Activated CD8-positive, alpha-beta memory T cell treated with anti-CD3 and anti-CD28 coated beads for 36 hours (primary cell): ENCODE measurements at regions not wholly inside any gene's neighbourhood (a gene's known extent, or its start where the extent isn't known, plus 50 kb on each side); places are given as distances from the start of the nearest gene placed in this dataset.

ENCODE experiments used
- CTCF ChIA-PET: fragments of 350-600 bp; sonication (Branson Sonifier 250); formaldehyde crosslinking; loops from one replicate; lab custom pipeline; 2021; ENCODE audit warnings: antibody characterized with exemption; lab: Charles Lee
- POLR2A ChIA-PET: fragments of 350-600 bp; sonication (Branson Sonifier 250); formaldehyde crosslinking; loops from one replicate; lab custom pipeline; 2021; ENCODE audit warnings: antibody characterized with exemption; lab: Charles Lee

- ChIA-PET CTCF (no interaction called here), POLR2A (no interaction called here)
These were observed 75.4 kb upstream of the LDLRAD3 start for GRCh38 chr11:35868491-35868890.

GRCh38 chr11:35873721-35874120, 70.1 kb upstream of the LDLRAD3 start:
- ChIA-PET CTCF (interaction anchor here (1.3 kb wide), 1 partner anchor 51 kb away, joined by 3 read pairs; no protein-coding TSS in a partner anchor), POLR2A (no interaction called here)

- ChIA-PET CTCF (interaction anchor here (1.3 kb wide), 1 partner anchor 53 kb away, joined by 3 read pairs; no protein-coding TSS in a partner anchor), POLR2A (no interaction called here)
These were observed 69.0 kb upstream of the LDLRAD3 start for GRCh38 chr11:35874751-35875450.

GRCh38 chr11:35875466-35875865, 68.4 kb upstream of the LDLRAD3 start:
- ChIA-PET CTCF (no interaction called here), POLR2A (no interaction called here)

GRCh38 chr11:35876786-35877185, 67.1 kb upstream of the LDLRAD3 start:
- CTCF ChIA-PET = no interaction called here

GRCh38 chr11:35878741-35879140, 65.1 kb upstream of the LDLRAD3 start:
- POLR2A ChIA-PET = no interaction called here
- CTCF ChIA-PET = no interaction called here

More at GRCh38 chr11:35876786-35877185, 67.1 kb upstream of the LDLRAD3 start:
- POLR2A ChIA-PET = no interaction called here

GRCh38 chr11:35879361-35879760, 64.5 kb upstream of the LDLRAD3 start:
- CTCF ChIA-PET = no interaction called here
- POLR2A ChIA-PET = no interaction called here

- ChIA-PET POLR2A (no interaction called here), CTCF (no interaction called here)
These were observed 57.1 kb upstream of the LDLRAD3 start for GRCh38 chr11:35886759-35887158.

GRCh38 chr11:35887737-35888136, 56.1 kb upstream of the LDLRAD3 start:
- ChIA-PET CTCF (no interaction called here), POLR2A (no interaction called here)

- CTCF ChIA-PET = no interaction called here
- POLR2A ChIA-PET = no interaction called here
These were observed 54.9 kb upstream of the LDLRAD3 start for GRCh38 chr11:35888961-35889360.

- CTCF ChIA-PET = no interaction called here
- POLR2A ChIA-PET = no interaction called here
These were observed 52.8 kb upstream of the LDLRAD3 start for GRCh38 chr11:35891096-35891495.

- POLR2A ChIA-PET = no interaction called here
- CTCF ChIA-PET = no interaction called here
These were observed 51.7 kb upstream of the LDLRAD3 start for GRCh38 chr11:35892166-35892565.

- ChIA-PET POLR2A (no interaction called here), CTCF (no interaction called here)
These were observed 49.9 kb upstream of the LDLRAD3 start for GRCh38 chr11:35893796-35894475.
